Panc1 (cell line): ENCODE measurements at regions not wholly inside any gene's neighbourhood (a gene's known extent, or its start where the extent isn't known, plus 50 kb on each side); places are given as distances from the start of the nearest gene placed in this dataset.

Source experiments
- POLR2AphosphoS5 ChIP-seq: IDR thresholded peaks from 2 replicates; pipeline ENCODE4 v1.6.1; 2012; ENCODE audit warnings: mild to moderate bottlenecking, low read depth, low read length, moderate library complexity
- SIN3A ChIP-seq: IDR thresholded peaks from 2 replicates; pipeline ENCODE4 v1.6.1; 2012; ENCODE audit warnings: low read depth, mild to moderate bottlenecking, low read length, moderate library complexity, borderline replicate concordance; ENCODE audit not compliant: insufficient read depth
- TCF7L2 ChIP-seq: IDR thresholded peaks from 2 replicates; pipeline ENCODE4 v1.6.1; 2011; ENCODE audit warnings: mild to moderate bottlenecking, low read depth, low read length, inconsistent platforms
- TF ChIP-seq, protein P1 (sequence below): fragments of 450-650 bp; IDR thresholded peaks from 2 replicates; pipeline ENCODE4 v1.5.1; 2017; ENCODE audit warnings: mild to moderate bottlenecking
- TF ChIP-seq, protein P2 (sequence below), 2 experiments: IDR thresholded peaks; 2 replicates each; pipeline ENCODE4 v1.6.1; 2011 to 2012; ENCODE audit warnings: low read depth in 2 of 2, control low read depth in 1 of 2, low read length in 1 of 2, mild to moderate bottlenecking in 1 of 2, moderate library complexity in 1 of 2; ENCODE audit not compliant: insufficient read depth in 1 of 2

DNA sequence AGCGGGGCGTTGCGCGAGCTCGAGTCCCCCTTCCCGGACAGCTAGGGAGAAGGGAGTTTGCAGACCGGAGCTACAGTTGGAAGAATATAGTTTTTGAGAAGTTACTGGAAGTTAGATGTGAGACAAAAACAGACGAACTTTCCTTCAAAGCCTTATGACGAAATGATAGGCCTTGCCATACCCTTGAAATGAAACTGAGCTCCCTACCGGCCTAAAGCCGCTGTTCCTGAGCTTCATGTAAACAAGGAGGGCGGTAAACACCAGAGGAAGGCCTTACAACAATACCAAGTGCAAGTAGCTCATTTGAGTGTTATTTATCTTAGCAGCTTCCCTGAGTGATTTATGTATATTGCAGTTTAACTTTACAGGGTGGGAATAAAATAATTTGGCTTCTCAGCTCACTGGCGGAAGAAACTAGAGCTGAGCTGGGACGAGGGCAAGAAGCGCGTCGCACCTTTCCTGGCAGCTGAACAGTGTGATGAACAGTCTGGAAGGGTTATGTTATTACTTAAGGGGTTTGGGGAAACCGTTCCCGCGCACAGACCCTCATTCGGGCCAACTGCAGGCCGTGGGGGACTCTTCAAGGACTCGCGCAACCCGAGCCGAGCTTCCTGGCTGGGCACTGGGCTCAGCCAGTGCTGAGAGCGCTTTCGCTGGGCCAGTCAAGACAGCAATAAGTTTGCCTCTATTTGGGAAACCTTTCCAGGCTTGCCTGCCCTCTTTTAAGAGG, 111.2 kb downstream of the KCNRG start:
- TF ChIP-seq, protein P1, sequence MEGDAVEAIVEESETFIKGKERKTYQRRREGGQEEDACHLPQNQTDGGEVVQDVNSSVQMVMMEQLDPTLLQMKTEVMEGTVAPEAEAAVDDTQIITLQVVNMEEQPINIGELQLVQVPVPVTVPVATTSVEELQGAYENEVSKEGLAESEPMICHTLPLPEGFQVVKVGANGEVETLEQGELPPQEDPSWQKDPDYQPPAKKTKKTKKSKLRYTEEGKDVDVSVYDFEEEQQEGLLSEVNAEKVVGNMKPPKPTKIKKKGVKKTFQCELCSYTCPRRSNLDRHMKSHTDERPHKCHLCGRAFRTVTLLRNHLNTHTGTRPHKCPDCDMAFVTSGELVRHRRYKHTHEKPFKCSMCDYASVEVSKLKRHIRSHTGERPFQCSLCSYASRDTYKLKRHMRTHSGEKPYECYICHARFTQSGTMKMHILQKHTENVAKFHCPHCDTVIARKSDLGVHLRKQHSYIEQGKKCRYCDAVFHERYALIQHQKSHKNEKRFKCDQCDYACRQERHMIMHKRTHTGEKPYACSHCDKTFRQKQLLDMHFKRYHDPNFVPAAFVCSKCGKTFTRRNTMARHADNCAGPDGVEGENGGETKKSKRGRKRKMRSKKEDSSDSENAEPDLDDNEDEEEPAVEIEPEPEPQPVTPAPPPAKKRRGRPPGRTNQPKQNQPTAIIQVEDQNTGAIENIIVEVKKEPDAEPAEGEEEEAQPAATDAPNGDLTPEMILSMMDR: no peak
- TF ChIP-seq, protein P2, sequence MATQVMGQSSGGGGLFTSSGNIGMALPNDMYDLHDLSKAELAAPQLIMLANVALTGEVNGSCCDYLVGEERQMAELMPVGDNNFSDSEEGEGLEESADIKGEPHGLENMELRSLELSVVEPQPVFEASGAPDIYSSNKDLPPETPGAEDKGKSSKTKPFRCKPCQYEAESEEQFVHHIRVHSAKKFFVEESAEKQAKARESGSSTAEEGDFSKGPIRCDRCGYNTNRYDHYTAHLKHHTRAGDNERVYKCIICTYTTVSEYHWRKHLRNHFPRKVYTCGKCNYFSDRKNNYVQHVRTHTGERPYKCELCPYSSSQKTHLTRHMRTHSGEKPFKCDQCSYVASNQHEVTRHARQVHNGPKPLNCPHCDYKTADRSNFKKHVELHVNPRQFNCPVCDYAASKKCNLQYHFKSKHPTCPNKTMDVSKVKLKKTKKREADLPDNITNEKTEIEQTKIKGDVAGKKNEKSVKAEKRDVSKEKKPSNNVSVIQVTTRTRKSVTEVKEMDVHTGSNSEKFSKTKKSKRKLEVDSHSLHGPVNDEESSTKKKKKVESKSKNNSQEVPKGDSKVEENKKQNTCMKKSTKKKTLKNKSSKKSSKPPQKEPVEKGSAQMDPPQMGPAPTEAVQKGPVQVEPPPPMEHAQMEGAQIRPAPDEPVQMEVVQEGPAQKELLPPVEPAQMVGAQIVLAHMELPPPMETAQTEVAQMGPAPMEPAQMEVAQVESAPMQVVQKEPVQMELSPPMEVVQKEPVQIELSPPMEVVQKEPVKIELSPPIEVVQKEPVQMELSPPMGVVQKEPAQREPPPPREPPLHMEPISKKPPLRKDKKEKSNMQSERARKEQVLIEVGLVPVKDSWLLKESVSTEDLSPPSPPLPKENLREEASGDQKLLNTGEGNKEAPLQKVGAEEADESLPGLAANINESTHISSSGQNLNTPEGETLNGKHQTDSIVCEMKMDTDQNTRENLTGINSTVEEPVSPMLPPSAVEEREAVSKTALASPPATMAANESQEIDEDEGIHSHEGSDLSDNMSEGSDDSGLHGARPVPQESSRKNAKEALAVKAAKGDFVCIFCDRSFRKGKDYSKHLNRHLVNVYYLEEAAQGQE (IDR thresholded peaks at IDR 0.05; ENCODE audit: insufficient read depth in 1 of 2, low read depth in 2 of 2, low read length in 1 of 2): no peak
- no peak for TF ChIP-seq POLR2AphosphoS5
- TF ChIP-seq SIN3A: no peak
- TF ChIP-seq TCF7L2: no peak
